HG03060 (cell line): ENCODE measurements at regions not wholly inside any gene's neighbourhood (a gene's known extent, or its start where the extent isn't known, plus 50 kb on each side); places are given as distances from the start of the nearest gene placed in this dataset.
A peak's percentile ranks its signal among the peaks of the same experiment; 100 is the strongest.
"Not testable (repeated sequence)": the region's sequence is repeated elsewhere in the genome, so short reads cannot be mapped to it uniquely, and the experiment has no call there.

Experiments
- ATAC-seq: cut with Tn5 transposase; IDR thresholded peaks from one replicate; pipeline ENCODE4 v1.9.1; 2021; ENCODE audit warnings: low read depth, moderate number of reproducible peaks; ENCODE audit not compliant: unreplicated experiment

- ATAC-seq = not testable (repeated sequence)
Measured at GRCh38 chrY:18599606-18600005, 53.1 kb downstream of the HSFY1 start.

GRCh38 chrY:18601287-18601686 lies 54.8 kb downstream of the HSFY1 start:
- peak; percentile 82 for ATAC-seq

- not testable (repeated sequence) for ATAC-seq
Measured at GRCh38 chrY:18606251-18606650, 59.7 kb downstream of the HSFY1 start.

DNA sequence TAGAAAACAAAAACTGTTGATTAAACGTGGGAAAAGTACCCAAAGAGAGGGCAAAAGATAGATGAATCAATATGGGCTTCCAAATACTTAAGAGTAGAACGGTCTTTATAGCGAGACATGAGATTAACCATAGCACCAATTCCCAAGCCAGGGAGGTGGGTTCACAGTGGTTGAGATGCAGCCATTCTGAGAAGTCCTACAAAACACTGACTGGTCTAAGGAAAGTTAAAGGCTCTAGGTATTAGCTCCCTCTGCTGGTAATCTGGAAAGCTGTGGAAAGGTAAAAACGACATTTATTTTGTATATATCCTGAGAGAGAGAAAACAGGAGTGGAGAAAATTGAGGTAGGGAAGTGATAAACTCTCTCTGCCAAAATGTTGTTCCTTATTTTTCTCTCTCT lies 61.7 kb downstream of the HSFY1 start:
- not testable (repeated sequence) for ATAC-seq

DNA sequence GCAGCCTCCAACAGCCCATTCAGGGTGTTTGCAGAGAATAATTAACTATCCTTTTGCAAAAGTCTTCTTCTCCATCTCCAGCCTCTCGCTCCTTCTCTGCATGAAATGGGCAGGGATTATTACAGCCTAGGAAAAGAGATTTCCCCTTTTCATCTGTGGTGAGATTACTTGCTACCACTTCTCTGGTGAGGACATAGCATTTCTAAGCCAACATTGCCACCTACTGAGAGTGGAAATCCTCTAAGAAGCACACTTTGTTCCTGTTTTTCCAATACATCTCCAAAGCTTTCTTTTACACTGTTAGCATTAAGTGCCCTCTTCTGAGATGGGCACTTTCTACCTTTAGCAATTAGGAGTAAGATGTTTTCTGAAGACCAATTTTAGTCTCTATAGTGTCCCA lies 69.3 kb downstream of the HSFY1 start:
- ATAC-seq = not testable (repeated sequence)

- ATAC-seq = not testable (repeated sequence)
Measured at GRCh38 chrY:18629805-18630516, 83.4 kb downstream of the HSFY1 start.

- not testable (repeated sequence) for ATAC-seq
Measured at GRCh38 chrY:18630571-18630970, 84.1 kb downstream of the HSFY1 start.

DNA sequence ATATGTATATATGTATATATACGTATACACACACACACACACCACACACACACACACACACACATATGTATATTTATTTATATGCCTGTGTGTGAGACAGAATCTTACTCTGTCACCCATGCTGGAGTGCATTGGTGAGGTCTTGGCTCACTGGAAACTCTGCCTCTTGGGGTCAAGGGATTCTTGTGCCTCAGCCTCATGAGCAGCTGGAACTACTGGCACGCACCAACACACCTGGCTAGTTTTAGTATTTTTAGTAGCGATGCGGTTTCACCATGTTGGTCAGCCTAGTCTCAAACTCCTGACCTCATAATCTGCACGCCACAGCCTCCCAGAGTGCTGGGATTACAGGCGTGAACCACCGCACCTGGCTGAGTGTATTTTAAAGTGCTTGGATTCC lies 85.1 kb downstream of the HSFY1 start:
- ATAC-seq = not testable (repeated sequence)

GRCh38 chrY:18650746-18651145 lies 104.2 kb downstream of the HSFY1 start:
- no peak for ATAC-seq

DNA sequence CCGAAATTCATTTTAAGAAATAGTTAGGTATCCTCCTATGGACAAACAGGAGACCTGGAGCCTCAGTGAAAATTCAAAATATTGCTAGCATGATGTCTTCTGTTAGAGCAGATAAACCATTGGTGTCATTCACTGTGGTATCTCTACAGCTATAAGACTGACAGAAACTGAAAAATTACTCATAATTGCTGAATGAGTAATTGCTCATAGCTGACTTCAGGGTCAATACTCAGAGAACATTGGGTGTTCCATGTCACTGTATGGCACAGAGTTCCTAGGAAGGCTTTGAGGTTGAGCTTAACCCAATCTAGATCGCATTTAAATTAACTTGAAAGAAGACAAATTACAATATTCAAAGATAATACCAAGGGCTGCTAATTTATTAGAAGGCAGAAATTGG lies 109.0 kb downstream of the HSFY2 start:
- peak; percentile 82 for ATAC-seq

DNA sequence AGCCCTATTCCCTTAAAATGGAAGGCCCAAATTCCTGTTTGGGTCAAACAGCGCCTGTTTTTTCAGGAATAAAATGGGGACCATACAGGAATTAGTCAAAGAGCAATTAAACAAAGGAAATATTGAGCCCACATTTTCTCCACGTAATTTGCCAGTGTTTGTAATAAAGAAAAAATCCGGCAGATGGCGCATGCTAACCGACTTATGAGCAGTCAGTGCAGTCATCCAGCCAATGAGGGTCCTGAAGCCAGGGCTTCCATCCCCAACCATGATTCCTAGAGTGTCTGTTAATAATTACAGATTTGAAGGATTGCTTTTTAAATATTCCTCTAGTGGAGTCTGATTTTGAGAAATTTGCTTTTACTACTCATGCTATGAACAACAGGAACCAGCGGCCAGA lies 103.7 kb downstream of the HSFY2 start:
- ATAC-seq = no peak

GRCh38 chrY:18671970-18672369 lies 101.6 kb downstream of the HSFY2 start:
- no peak for ATAC-seq

DNA sequence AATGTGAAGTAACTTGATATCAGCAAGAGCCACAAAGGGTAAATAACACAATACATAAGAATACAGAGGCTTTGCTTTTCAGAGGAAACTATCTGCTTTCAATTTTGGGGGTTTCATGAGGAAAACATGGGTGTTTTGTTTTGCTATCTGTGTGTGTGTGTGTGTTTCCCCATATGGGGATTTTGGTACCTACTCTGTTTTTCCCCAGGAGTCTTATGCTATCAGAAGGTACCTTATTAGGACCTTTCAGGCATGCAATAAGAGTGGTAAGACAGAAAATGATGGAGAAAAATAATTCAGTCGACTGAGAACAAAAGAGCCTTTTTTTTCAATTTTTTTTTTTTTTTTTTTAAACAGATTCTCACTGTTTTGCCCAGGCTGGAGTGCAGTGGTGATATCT lies 87.5 kb downstream of the HSFY2 start:
- not testable (repeated sequence) for ATAC-seq

GRCh38 chrY:18688362-18688761 lies 85.2 kb downstream of the HSFY2 start:
- not testable (repeated sequence) for ATAC-seq

GRCh38 chrY:18689420-18689819 lies 84.1 kb downstream of the HSFY2 start:
- not testable (repeated sequence) for ATAC-seq

DNA sequence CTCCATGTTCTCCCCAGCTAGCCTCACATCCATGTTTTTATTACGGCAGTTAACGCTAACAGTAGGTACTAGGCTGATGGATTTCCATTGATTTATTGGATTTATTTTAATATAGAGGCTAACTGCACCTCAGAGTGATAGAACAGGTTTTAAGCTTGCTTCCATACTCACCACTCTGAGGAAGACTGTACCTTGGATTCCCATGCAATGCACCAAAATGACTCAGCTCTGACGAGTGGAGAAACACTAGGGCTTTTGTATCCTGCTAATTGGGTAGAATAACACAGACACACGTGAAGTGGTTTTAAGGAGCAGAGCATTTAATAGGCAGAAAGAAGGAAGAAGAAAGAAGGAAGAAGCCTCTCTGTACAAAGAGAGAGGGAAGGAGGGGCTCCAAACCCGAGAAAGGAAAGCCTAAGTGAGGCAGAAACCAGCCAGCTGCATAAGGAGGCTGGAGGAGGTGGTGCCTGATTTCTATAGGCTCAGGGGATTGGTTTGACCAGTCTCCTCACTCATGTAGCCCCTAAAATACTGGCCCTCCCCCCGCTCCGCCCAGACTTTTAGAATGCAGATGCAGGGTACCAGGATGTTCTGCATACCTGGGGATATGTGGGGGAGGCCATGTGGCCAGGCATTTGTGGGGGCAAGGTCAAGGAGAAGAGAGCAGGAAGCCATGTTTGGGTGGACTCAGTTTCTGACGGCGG lies 83.5 kb downstream of the HSFY2 start:
- ATAC-seq = not testable (repeated sequence)

DNA sequence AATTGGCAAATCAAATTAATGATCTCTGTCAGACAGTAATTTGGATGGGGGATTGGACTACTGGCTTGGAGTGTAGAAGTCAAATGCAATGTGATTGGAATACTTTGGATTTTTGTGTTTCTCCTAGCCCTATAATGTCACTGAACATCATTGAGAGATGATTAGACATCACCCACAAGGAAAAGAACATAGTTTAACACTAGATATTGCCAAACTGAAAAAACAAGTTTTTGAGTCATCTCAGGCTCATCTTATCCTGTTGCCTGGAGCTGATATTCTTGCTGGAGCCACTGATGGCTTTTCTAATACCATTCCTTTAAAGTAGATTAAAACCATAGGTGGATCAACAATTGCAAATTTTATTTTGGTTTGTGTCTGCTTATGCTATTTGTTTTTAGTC lies 76.7 kb downstream of the HSFY2 start:
- not testable (repeated sequence) for ATAC-seq

DNA sequence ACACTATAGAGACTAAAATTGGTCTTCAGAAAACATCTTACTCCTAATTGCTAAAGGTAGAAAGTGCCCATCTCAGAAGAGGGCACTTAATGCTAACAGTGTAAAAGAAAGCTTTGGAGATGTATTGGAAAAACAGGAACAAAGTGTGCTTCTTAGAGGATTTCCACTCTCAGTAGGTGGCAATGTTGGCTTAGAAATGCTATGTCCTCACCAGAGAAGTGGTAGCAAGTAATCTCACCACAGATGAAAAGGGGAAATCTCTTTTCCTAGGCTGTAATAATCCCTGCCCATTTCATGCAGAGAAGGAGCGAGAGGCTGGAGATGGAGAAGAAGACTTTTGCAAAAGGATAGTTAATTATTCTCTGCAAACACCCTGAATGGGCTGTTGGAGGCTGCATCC lies 69.3 kb downstream of the HSFY2 start:
- ATAC-seq = not testable (repeated sequence)

GRCh38 chrY:18711785-18712184 lies 61.8 kb downstream of the HSFY2 start:
- ATAC-seq = not testable (repeated sequence)

- ATAC-seq = not testable (repeated sequence)
Measured at GRCh38 chrY:18713760-18714159, 59.8 kb downstream of the HSFY2 start.

- peak; percentile 85 for ATAC-seq
Measured at GRCh38 chrY:18718714-18719113, 54.8 kb downstream of the HSFY2 start.

DNA sequence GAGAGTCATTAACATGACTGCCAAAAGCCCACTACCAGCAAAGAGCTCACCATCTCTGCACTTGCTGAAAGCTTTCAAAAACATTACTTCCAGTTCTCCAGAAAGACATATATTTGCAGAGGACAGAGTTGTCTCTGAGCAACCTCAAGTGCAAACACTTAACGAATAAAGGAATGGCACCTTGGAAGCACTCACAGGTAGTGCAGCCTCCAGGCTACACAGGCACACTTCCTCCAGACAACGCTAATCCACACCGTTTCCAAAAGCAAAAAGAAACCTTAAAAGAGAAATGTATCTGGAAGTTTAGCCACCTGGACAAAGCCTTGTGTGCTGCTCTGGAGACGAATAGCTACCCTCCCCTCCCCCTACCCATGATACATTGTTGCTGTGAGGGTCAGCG lies 53.1 kb downstream of the HSFY2 start:
- ATAC-seq = not testable (repeated sequence)
